ENCODE measurements at regions not wholly inside any gene's neighbourhood (a gene's known extent, or its start where the extent isn't known, plus 50 kb on each side); places are given as distances from the start of the nearest gene placed in this dataset.

DNA sequence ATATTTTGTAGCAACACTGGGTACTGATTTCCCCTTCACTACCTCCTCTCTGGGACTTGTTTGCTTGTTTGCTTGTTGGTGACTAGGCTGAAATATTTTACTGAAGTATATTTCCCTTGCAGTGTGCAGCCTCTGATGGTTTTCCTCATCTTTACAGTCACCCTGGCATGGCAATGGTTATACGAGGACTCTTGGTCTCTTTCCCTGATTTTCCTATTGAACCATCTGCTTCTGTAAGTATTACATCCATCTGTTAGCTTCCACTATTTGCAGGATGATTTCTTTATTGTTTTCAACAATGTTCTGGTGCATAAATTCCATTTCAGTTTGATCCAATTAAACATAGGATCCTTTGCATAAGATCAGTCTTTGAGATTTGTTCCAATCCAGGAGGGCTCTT, 465.1 kb downstream of the MEI4 start:
- Histone ChIP-seq H3K27me3 (ENCODE audit: control insufficient read depth in 1 of 2, insufficient read depth in 2 of 2, low read length in 2 of 2) (no peaks in the 10 kb centered on the region), H3K36me3 (replicated peaks in 1 of 2; ENCODE audit: control insufficient read depth in 1 of 2, insufficient read depth in 2 of 2, low read length in 2 of 2) (no peaks in the 10 kb centered on the region), H3K4me2 (ENCODE audit: low read depth, low read length) (no peak overlapping the region), H3K4me1 (ENCODE audit: insufficient read depth, low read length) (no peaks in the 10 kb centered on the region), H3K9ac (ENCODE audit: insufficient read depth, low read depth, low read length) (no peak overlapping the region), H4K20me1 (ENCODE audit: insufficient read depth, low read length) (no peaks in the 10 kb centered on the region), H3K27ac (ENCODE audit: extremely low read length, insufficient read depth, low read length) (no peak overlapping the region), H2AFZ (ENCODE audit: low read length) (no peak overlapping the region), H3K4me3 (replicated peaks in 1 of 3; ENCODE audit: insufficient read depth in 1 of 3, low read depth in 2 of 3, low read length in 3 of 3) (no peak overlapping the region), H3K9me3 (ENCODE audit: low read length) (peaks cover 69% of the 10 kb centered on the region), H3K79me2 (ENCODE audit: insufficient read depth, low read length) (no peaks in the 10 kb centered on the region)
- WGBS (ENCODE audit: low lambda C conversion rate): 12% methylated on average over 1 of the region's 1 CpG
- intact Hi-C loops (cut with micrococcal nuclease; ENCODE audit: unreplicated experiment) (no loop called here), in situ Hi-C loops (cut with HindIII; ENCODE audit: extremely low pct_ligation_motif_present, low pct_unique_long_range_greater_than_20kb) (no loop called here)
- no peak for TF ChIP-seq ZNF432 (CRISPR knock-in tag; IDR thresholded peaks at IDR 0.05; ENCODE audit: borderline replicate concordance)
- ChIA-PET POLR2A (no interaction called here), CTCF (ENCODE audit: low intra/inter-chr PET ratio, low total read pairs) (no interaction called here)
- ATAC-seq: no peak
- no peak for FAIRE-seq
- BruUV-seq (replicated peaks): no TSS peak
- DNase-seq (ENCODE audit: low spot score): no peak

- H3K9ac ChIP-seq (ENCODE audit: insufficient read depth, low read depth, low read length): no peak overlapping the region
- no peak overlapping the region for H2AFZ ChIP-seq (ENCODE audit: low read length)
- FAIRE-seq: no peak
- intact Hi-C loops (cut with micrococcal nuclease; ENCODE audit: unreplicated experiment): no loop called here
- no CpG with 5 or more reads among the region's 1 CpG for WGBS (ENCODE audit: low lambda C conversion rate)
- BruUV-seq (replicated peaks): no TSS peak
- no peaks in the 10 kb centered on the region for H3K36me3 ChIP-seq (replicated peaks in 1 of 2; ENCODE audit: control insufficient read depth in 1 of 2, insufficient read depth in 2 of 2, low read length in 2 of 2)
- no peak overlapping the region for H3K4me2 ChIP-seq (ENCODE audit: low read depth, low read length)
- POLR2A ChIA-PET: no interaction called here
- no peaks in the 10 kb centered on the region for H3K79me2 ChIP-seq (ENCODE audit: insufficient read depth, low read length)
- H3K4me1 ChIP-seq (ENCODE audit: insufficient read depth, low read length): peaks cover 11% of the 10 kb centered on the region; the same call in 1 of the 2 replicates
- in situ Hi-C loops (cut with HindIII; ENCODE audit: extremely low pct_ligation_motif_present, low pct_unique_long_range_greater_than_20kb): no loop called here
- TF ChIP-seq, protein P1, sequence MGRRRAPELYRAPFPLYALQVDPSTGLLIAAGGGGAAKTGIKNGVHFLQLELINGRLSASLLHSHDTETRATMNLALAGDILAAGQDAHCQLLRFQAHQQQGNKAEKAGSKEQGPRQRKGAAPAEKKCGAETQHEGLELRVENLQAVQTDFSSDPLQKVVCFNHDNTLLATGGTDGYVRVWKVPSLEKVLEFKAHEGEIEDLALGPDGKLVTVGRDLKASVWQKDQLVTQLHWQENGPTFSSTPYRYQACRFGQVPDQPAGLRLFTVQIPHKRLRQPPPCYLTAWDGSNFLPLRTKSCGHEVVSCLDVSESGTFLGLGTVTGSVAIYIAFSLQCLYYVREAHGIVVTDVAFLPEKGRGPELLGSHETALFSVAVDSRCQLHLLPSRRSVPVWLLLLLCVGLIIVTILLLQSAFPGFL (CRISPR knock-in tag; IDR thresholded peaks at IDR 0.05): no peak
- TF ChIP-seq, protein P2, sequence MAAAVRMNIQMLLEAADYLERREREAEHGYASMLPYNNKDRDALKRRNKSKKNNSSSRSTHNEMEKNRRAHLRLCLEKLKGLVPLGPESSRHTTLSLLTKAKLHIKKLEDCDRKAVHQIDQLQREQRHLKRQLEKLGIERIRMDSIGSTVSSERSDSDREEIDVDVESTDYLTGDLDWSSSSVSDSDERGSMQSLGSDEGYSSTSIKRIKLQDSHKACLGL (CRISPR knock-in tag; IDR thresholded peaks at IDR 0.05): no peak
- no peak for TF ChIP-seq ATF7 (IDR thresholded peaks at IDR 0.05)
- no peak for TF ChIP-seq ATF7 (CRISPR knock-in tag; IDR thresholded peaks at IDR 0.05)
- TF ChIP-seq AGO2 (optimal IDR thresholded peaks at IDR 0.05; ENCODE audit: low read depth, low read length): no peak
- TF ChIP-seq, protein P3, sequence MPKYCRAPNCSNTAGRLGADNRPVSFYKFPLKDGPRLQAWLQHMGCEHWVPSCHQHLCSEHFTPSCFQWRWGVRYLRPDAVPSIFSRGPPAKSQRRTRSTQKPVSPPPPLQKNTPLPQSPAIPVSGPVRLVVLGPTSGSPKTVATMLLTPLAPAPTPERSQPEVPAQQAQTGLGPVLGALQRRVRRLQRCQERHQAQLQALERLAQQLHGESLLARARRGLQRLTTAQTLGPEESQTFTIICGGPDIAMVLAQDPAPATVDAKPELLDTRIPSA (CRISPR knock-in tag; IDR thresholded peaks at IDR 0.05; ENCODE audit: borderline replicate concordance): no peak
- no peak overlapping the region for H3K27ac ChIP-seq (ENCODE audit: extremely low read length, insufficient read depth, low read length)
- H3K27me3 ChIP-seq (ENCODE audit: control insufficient read depth in 1 of 2, insufficient read depth in 2 of 2, low read length in 2 of 2): no peaks in the 10 kb centered on the region
- no peaks in the 10 kb centered on the region for H4K20me1 ChIP-seq (ENCODE audit: insufficient read depth, low read length)
- peaks cover 54% of the 10 kb centered on the region for H3K9me3 ChIP-seq (ENCODE audit: low read length)
- no peak for ATAC-seq
- no peak overlapping the region for H3K4me3 ChIP-seq (replicated peaks in 1 of 3; ENCODE audit: insufficient read depth in 1 of 3, low read depth in 2 of 3, low read length in 3 of 3)
- CTCF ChIA-PET (ENCODE audit: low intra/inter-chr PET ratio, low total read pairs): no interaction called here
- no peak for DNase-seq (ENCODE audit: low spot score)
Observed at GRCh38 chr6:78131521-78131920, 478.7 kb downstream of the MEI4 start.
